HEK293 (cell line): ENCODE measurements at regions not wholly inside any gene's neighbourhood (a gene's known extent, or its start where the extent isn't known, plus 50 kb on each side); places are given as distances from the start of the nearest gene placed in this dataset.

Experiments
- YY2 ChIP-seq: fragments of 450-650 bp; formaldehyde crosslinking; IDR thresholded peaks from 2 replicates; pipeline ENCODE4 v1.5.1; 2016; ENCODE audit warnings: missing biosample characterization, missing genetic modification characterization
- ZBTB21 ChIP-seq: fragments of 450-650 bp; formaldehyde crosslinking; IDR thresholded peaks from 2 replicates; pipeline ENCODE4 v1.5.1; 2017; ENCODE audit warnings: missing biosample characterization, missing genetic modification characterization
- ZNF311 ChIP-seq: fragments of 450-650 bp; formaldehyde crosslinking; IDR thresholded peaks from 2 replicates; pipeline ENCODE4 v1.5.1; 2017; ENCODE audit warnings: missing biosample characterization, missing genetic modification characterization, borderline replicate concordance
- ZNF707 ChIP-seq: fragments of 450-650 bp; formaldehyde crosslinking; IDR thresholded peaks from 2 replicates; pipeline ENCODE4 v1.5.1; 2016; ENCODE audit warnings: missing biosample characterization, missing genetic modification characterization
- ZNF785 ChIP-seq: fragments of 450-650 bp; formaldehyde crosslinking; IDR thresholded peaks from 2 replicates; pipeline ENCODE4 v1.5.1; 2016; ENCODE audit warnings: missing biosample characterization, missing genetic modification characterization
- ZSCAN16 ChIP-seq: fragments of 450-650 bp; formaldehyde crosslinking; IDR thresholded peaks from 2 replicates; pipeline ENCODE4 v1.5.1; 2016; ENCODE audit warnings: missing biosample characterization, missing genetic modification characterization

DNA sequence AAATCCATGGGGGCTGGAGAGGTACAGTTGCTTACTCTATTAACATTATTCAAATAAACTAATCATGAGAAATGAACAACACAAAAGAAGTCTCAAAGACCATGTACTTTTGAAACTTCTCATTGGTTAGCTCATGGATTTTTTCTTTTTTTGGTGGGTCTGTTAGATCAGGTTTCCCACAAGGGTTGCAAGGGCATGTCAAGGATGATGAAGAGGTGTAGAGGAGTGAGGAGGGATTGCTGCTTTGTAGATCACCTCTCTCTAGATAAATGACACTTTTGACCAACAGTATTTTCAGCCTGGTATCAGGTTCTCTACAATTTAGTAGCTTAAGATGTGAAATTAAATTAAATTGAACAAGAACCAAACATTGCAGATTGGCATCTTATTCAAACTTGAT is 417.9 kb upstream of the AGA start:
- no peak for TF ChIP-seq YY2 (tag by site-specific recombination)
- TF ChIP-seq ZSCAN16 (tag by site-specific recombination) = no peak
- TF ChIP-seq ZNF311 (tag by site-specific recombination) = no peak
- no peak for TF ChIP-seq ZNF707
- no peak for TF ChIP-seq ZBTB21
- TF ChIP-seq ZNF785 (tag by site-specific recombination) = no peak
